Ureter (tissue), 1 donor: ENCODE measurements at regions not wholly inside any gene's neighbourhood (a gene's known extent, or its start where the extent isn't known, plus 50 kb on each side); places are given as distances from the start of the nearest gene placed in this dataset.
"Not testable (repeated sequence)": the region's sequence is repeated elsewhere in the genome, so short reads cannot be mapped to it uniquely, and the experiment has no call there.

Experiments used
- DNase-seq: peaks from one replicate; pipeline ENCODE4 v3.0.0-alpha.2; 2020; ENCODE audit warnings: low spot score
- donor health status: DM: yes; HTN: yes; CAD: no.

- DNase-seq: no peak
Measured at GRCh38 chr9:18032636-18033035, 441.3 kb upstream of the ADAMTSL1 start.

GRCh38 chr9:18036422-18037187 lies 437.3 kb upstream of the ADAMTSL1 start:
- no peak for DNase-seq

GRCh38 chr9:18037981-18038380 lies 436.0 kb upstream of the ADAMTSL1 start:
- DNase-seq: no peak

- no peak for DNase-seq
Measured at GRCh38 chr9:18040327-18040726, 433.6 kb upstream of the ADAMTSL1 start.

GRCh38 chr9:18043978-18044377 lies 430.0 kb upstream of the ADAMTSL1 start:
- no peak for DNase-seq

GRCh38 chr9:18045326-18045725 lies 428.6 kb upstream of the ADAMTSL1 start:
- DNase-seq: no peak

GRCh38 chr9:18046068-18046467 lies 427.9 kb upstream of the ADAMTSL1 start:
- DNase-seq: no peak

GRCh38 chr9:18051638-18052037 lies 422.3 kb upstream of the ADAMTSL1 start:
- DNase-seq: no peak

GRCh38 chr9:18052060-18052459 lies 421.9 kb upstream of the ADAMTSL1 start:
- DNase-seq: no peak

- DNase-seq: no peak
Measured at GRCh38 chr9:18056269-18056992, 417.5 kb upstream of the ADAMTSL1 start.

- DNase-seq: no peak
Measured at GRCh38 chr9:18056993-18057369, 417.0 kb upstream of the ADAMTSL1 start.

GRCh38 chr9:18058564-18059442 lies 415.1 kb upstream of the ADAMTSL1 start:
- DNase-seq: no peak

GRCh38 chr9:18059447-18059846 lies 414.5 kb upstream of the ADAMTSL1 start:
- DNase-seq: no peak

- no peak for DNase-seq
Measured at GRCh38 chr9:18060269-18060934, 413.6 kb upstream of the ADAMTSL1 start.

- DNase-seq: no peak
Measured at GRCh38 chr9:18061332-18061731, 412.6 kb upstream of the ADAMTSL1 start.

- no peak for DNase-seq
Measured at GRCh38 chr9:18061856-18062255, 412.1 kb upstream of the ADAMTSL1 start.

- DNase-seq: no peak
Measured at GRCh38 chr9:18063856-18064390, 410.0 kb upstream of the ADAMTSL1 start.

- not testable (repeated sequence) for DNase-seq
Measured at GRCh38 chr9:18066608-18067007, 407.3 kb upstream of the ADAMTSL1 start.

- DNase-seq: no peak
Measured at GRCh38 chr9:18067548-18068120, 406.3 kb upstream of the ADAMTSL1 start.

GRCh38 chr9:18068900-18069299 lies 405.1 kb upstream of the ADAMTSL1 start:
- DNase-seq: no peak

GRCh38 chr9:18071651-18072060 lies 402.3 kb upstream of the ADAMTSL1 start:
- no peak for DNase-seq
